A673 (cell line): ENCODE measurements at regions not wholly inside any gene's neighbourhood (a gene's known extent, or its start where the extent isn't known, plus 50 kb on each side); places are given as distances from the start of the nearest gene placed in this dataset.

Source experiments
- BruUV-seq: library from RNA; stranded (reverse); fragments of 400-500 nt; replicated peaks from 2 replicates; lab custom pipeline; 2021; lab: Mats Ljungman, UMichigan
- CTCF ChIA-PET: fragments of 300-600 bp; sonication (Branson Sonifier 250); formaldehyde crosslinking; loops from one replicate; lab custom pipeline; 2022; ENCODE audit warnings: antibody characterized with exemption; lab: Charles Lee
- POLR2A ChIA-PET: fragments of 300-600 bp; sonication (Branson Sonifier 250); formaldehyde crosslinking; loops from one replicate; lab custom pipeline; 2022; ENCODE audit warnings: antibody characterized with exemption; ENCODE audit not compliant: low non-redundant PET; lab: Charles Lee
- DNase-seq: peaks from one replicate; pipeline ENCODE4 v3.0.0-alpha.2; 2015; ENCODE audit warnings: low spot score
- H3K27ac ChIP-seq: fragments of 200-600 bp; sonication (generic); 2 replicates; pipeline ENCODE4 v1.5.1; 2016; ENCODE audit warnings: mixed run types, low read depth, mild to moderate bottlenecking, mixed read lengths, antibody characterized with exemption, low read length; ENCODE audit not compliant: poor library complexity, severe bottlenecking
- H3K27me3 ChIP-seq: fragments of 200-600 bp; sonication (generic); replicated peaks from 2 replicates; pipeline ENCODE4 v1.6.1; 2017; ENCODE audit warnings: mixed run types, low read depth, mild to moderate bottlenecking, mixed read lengths, antibody characterized with exemption, low read length; ENCODE audit not compliant: insufficient read depth, poor library complexity
- H3K36me3 ChIP-seq: fragments of 200-600 bp; sonication (generic); 2 replicates; pipeline ENCODE4 v1.6.1; 2016; ENCODE audit warnings: mixed run types, mild to moderate bottlenecking, mixed read lengths, antibody characterized with exemption, low read length; ENCODE audit not compliant: insufficient read depth, poor library complexity, severe bottlenecking
- H3K4me1 ChIP-seq: fragments of 200-600 bp; sonication (generic); 2 replicates; pipeline ENCODE4 v1.6.1; 2017; ENCODE audit warnings: mixed run types, mild to moderate bottlenecking, mixed read lengths, antibody characterized with exemption, low read length; ENCODE audit not compliant: insufficient read depth, poor library complexity, severe bottlenecking
- H3K4me3 ChIP-seq: fragments of 200-600 bp; sonication (generic); 2 replicates; pipeline ENCODE4 v1.5.1; 2016; ENCODE audit warnings: low read depth, mixed run types, mild to moderate bottlenecking, mixed read lengths, low read length; ENCODE audit not compliant: poor library complexity, severe bottlenecking
- H3K9me3 ChIP-seq: fragments of 200-600 bp; sonication (generic); 2 replicates; pipeline ENCODE4 v1.6.1; 2016; ENCODE audit warnings: mixed run types, low read depth, mild to moderate bottlenecking, mixed read lengths, antibody characterized with exemption, low read length; ENCODE audit not compliant: poor library complexity, severe bottlenecking
- CTCF ChIP-seq: fragments of 300-800, 200-600 bp; sonication (generic); conservative IDR thresholded peaks from 2 replicates; pipeline ENCODE4 v1.5.1; 2017; ENCODE audit warnings: low read depth, mild to moderate bottlenecking, antibody characterized with exemption, low read length, moderate library complexity, mixed read lengths
- EZH2 ChIP-seq: fragments of 200-600 bp; sonication (generic); IDR thresholded peaks from 2 replicates; pipeline ENCODE4 v1.6.1; 2017; ENCODE audit warnings: borderline replicate concordance, low read depth, mild to moderate bottlenecking, mixed read lengths, antibody characterized with exemption, low read length; ENCODE audit not compliant: poor library complexity, severe bottlenecking
- intact Hi-C: fragments of 100-400 bp; cut with micrococcal nuclease; formaldehyde crosslinking; loops from one replicate; pipeline ENCODE4 v1.10.0; 2022; ENCODE audit not compliant: unreplicated experiment

- ChIA-PET POLR2A (no interaction called here), CTCF (no interaction called here)
- Histone ChIP-seq H3K4me1 (no peaks in the 10 kb centered on the region), H3K27me3 (no peaks in the 10 kb centered on the region), H3K4me3 (no peak overlapping the region), H3K36me3 (no peaks in the 10 kb centered on the region), H3K27ac (no peak overlapping the region), H3K9me3 (no peaks in the 10 kb centered on the region)
- no peak for DNase-seq
- no peak for TF ChIP-seq EZH2
- TF ChIP-seq CTCF = no peak
- no TSS peak for BruUV-seq
- intact Hi-C loops = no loop called here
Measured at GRCh38 chrX:20965270-20966044, 408.8 kb upstream of the CNKSR2 start.

GRCh38 chrX:20954014-20954413, 420.2 kb upstream of the CNKSR2 start:
- Histone ChIP-seq H3K4me1 (no peaks in the 10 kb centered on the region), H3K36me3 (no peaks in the 10 kb centered on the region), H3K9me3 (no peaks in the 10 kb centered on the region), H3K27me3 (no peaks in the 10 kb centered on the region), H3K4me3 (no peak overlapping the region), H3K27ac (no peak overlapping the region)
- DNase-seq = no peak
- TF ChIP-seq EZH2 (no peak), CTCF (no peak)
- BruUV-seq = no TSS peak
- intact Hi-C loops = no loop called here
- POLR2A ChIA-PET = no interaction called here
- CTCF ChIA-PET = no interaction called here

- H3K36me3 ChIP-seq = no peaks in the 10 kb centered on the region
- no peaks in the 10 kb centered on the region for H3K4me1 ChIP-seq
- H3K27ac ChIP-seq = no peak overlapping the region
- ChIA-PET POLR2A (no interaction called here), CTCF (no interaction called here)
- no TSS peak for BruUV-seq
- H3K4me3 ChIP-seq = no peak overlapping the region
- no peak for TF ChIP-seq EZH2
- TF ChIP-seq CTCF = no peak
- no peak for DNase-seq
- H3K9me3 ChIP-seq = no peaks in the 10 kb centered on the region
- intact Hi-C loops = no loop called here
- no peaks in the 10 kb centered on the region for H3K27me3 ChIP-seq
Measured at GRCh38 chrX:20952180-20952579, 422.0 kb upstream of the CNKSR2 start.
